Osteoblast (primary cell): ENCODE measurements at regions not wholly inside any gene's neighbourhood (a gene's known extent, or its start where the extent isn't known, plus 50 kb on each side); places are given as distances from the start of the nearest gene placed in this dataset.
"Not testable (repeated sequence)": the region's sequence is repeated elsewhere in the genome, so short reads cannot be mapped to it uniquely, and the experiment has no call there.

Experiments
- DNase-seq: peaks from one replicate; pipeline ENCODE4 v3.0.0; 2011; ENCODE audit warnings: low spot score, mixed read lengths; ENCODE audit not compliant: insufficient read length; ENCODE audit errors: missing footprints
- H2AFZ ChIP-seq: 2 replicates; pipeline ENCODE4 v1.6.0; 2011; ENCODE audit warnings: mild to moderate bottlenecking, low read length
- H3K27ac ChIP-seq: 2 replicates; pipeline ENCODE4 v1.5.1; 2011; ENCODE audit warnings: mild to moderate bottlenecking, low read depth, low read length, moderate library complexity
- H3K27me3 ChIP-seq: 2 replicates; pipeline ENCODE4 v1.6.0; 2012; ENCODE audit warnings: mild to moderate bottlenecking, control low read depth, inconsistent platforms, low read length, moderate library complexity; ENCODE audit not compliant: insufficient read depth
- H3K36me3 ChIP-seq: 2 replicates; pipeline ENCODE4 v1.5.1; 2011; ENCODE audit warnings: mild to moderate bottlenecking, low read length, control low read depth, moderate library complexity; ENCODE audit not compliant: insufficient read depth
- H3K4me1 ChIP-seq: 2 replicates; pipeline ENCODE4 v1.5.1; 2011; ENCODE audit warnings: mild to moderate bottlenecking, low read length, control low read depth, moderate library complexity; ENCODE audit not compliant: insufficient read depth
- H3K4me2 ChIP-seq: 2 replicates; pipeline ENCODE4 v1.6.0; 2011; ENCODE audit warnings: mild to moderate bottlenecking, low read length; ENCODE audit not compliant: insufficient read depth
- H3K4me3 ChIP-seq: fragments of 200-600 bp; sonication (generic); 3 replicates; pipeline ENCODE4 v1.5.1; 2012; ENCODE audit warnings: mild to moderate bottlenecking, low read length, inconsistent platforms; ENCODE audit not compliant: insufficient read depth
- H3K79me2 ChIP-seq: 2 replicates; pipeline ENCODE4 v1.6.0; 2012; ENCODE audit warnings: mild to moderate bottlenecking, low read length, control low read depth, inconsistent platforms; ENCODE audit not compliant: insufficient read depth
- H3K9me3 ChIP-seq: 2 replicates; pipeline ENCODE4 v1.5.1; 2011; ENCODE audit warnings: low read depth, low read length, control low read depth
- H4K20me1 ChIP-seq: 2 replicates; pipeline ENCODE4 v1.6.0; 2012; ENCODE audit warnings: mild to moderate bottlenecking, low read length, control low read depth; ENCODE audit not compliant: insufficient read depth
- CTCF ChIP-seq: IDR thresholded peaks from 2 replicates; pipeline ENCODE4 v1.5.1; 2011; ENCODE audit warnings: mild to moderate bottlenecking, low read depth, low read length, moderate library complexity; ENCODE audit errors: extremely low read depth

GRCh38 chr18:14949800-14950664, 202.1 kb downstream of the ANKRD30B start:
- Histone ChIP-seq H4K20me1 (no peaks in the 10 kb centered on the region), H3K9me3 (no peaks in the 10 kb centered on the region), H3K4me3 (no peak overlapping the region), H3K27me3 (no peaks in the 10 kb centered on the region), H3K36me3 (no peaks in the 10 kb centered on the region), H3K4me2 (no peak overlapping the region), H2AFZ (no peak overlapping the region), H3K27ac (no peak overlapping the region), H3K4me1 (no peaks in the 10 kb centered on the region), H3K79me2 (no peaks in the 10 kb centered on the region)
- no peak for TF ChIP-seq CTCF
- DNase-seq: no peak

DNA sequence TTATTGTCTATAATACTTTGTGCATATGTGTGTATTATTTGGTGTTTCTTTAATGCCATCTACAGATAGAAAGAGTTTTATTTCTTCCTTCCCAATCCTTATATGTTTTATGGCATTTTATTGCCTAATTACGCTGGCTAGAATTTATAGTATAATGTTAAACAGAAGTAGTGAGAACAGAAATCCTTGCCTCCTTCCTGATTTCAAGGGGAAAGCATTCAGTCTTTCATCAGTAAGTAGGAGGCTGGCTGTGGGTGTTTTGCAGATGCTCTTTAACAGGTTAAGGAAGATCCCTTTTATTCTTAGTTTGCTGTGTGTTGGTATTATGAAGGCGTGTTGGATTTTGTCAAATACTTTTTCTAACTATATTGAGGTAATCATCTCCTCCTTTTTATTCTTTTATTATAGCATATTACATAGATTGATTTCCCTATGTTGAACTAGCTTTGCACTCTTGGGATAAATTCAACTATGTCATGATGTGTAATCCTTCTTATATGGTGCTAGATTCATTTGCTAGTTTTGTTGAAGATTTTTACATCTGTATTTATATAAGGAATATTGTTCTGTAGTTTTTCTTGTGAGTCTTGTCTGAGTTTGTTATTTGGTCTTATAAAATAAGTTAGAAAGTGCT, 204.6 kb downstream of the ANKRD30B start:
- not testable (repeated sequence) for H3K9me3 ChIP-seq, H2AFZ ChIP-seq, H3K4me1 ChIP-seq

DNA sequence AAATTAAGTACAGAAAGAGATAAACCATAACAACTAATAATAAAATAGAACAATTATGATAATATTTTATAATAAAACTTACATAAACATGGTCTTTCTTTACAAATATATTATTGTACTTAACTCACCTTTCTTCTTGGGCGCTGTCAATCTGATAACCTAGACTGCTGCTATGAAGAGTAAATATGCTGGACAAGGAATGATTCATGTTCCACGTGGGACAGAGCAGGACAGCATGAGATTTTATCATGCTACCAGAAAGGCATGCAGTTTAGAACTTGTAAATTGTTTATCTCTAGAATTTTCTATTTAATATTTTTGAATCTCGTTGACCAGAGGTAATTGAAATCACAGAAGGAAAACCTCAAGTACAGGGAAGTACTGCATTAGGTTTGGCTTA, 210.7 kb downstream of the ANKRD30B start:
- peaks cover 7% of the 10 kb centered on the region for H3K4me1 ChIP-seq
- H3K27me3 ChIP-seq: no peaks in the 10 kb centered on the region
- H3K4me3 ChIP-seq: no peak overlapping the region
- H3K79me2 ChIP-seq: no peaks in the 10 kb centered on the region
- H3K27ac ChIP-seq: no peak overlapping the region
- no peak for DNase-seq
- H4K20me1 ChIP-seq: no peaks in the 10 kb centered on the region
- H3K9me3 ChIP-seq: no peaks in the 10 kb centered on the region
- H3K4me2 ChIP-seq: no peak overlapping the region
- no peak for TF ChIP-seq CTCF
- H2AFZ ChIP-seq: no peak overlapping the region
- no peaks in the 10 kb centered on the region for H3K36me3 ChIP-seq

More for the DNA sequence above, 204.6 kb downstream of the ANKRD30B start:
- DNase-seq, H3K27me3 ChIP-seq, H3K36me3 ChIP-seq, H3K4me2 ChIP-seq, H3K4me3 ChIP-seq, H3K27ac ChIP-seq, H4K20me1 ChIP-seq, H3K79me2 ChIP-seq: not testable (repeated sequence)

GRCh38 chr18:14959550-14959949, 211.6 kb downstream of the ANKRD30B start:
- Histone ChIP-seq H3K9me3 (no peaks in the 10 kb centered on the region), H4K20me1 (no peaks in the 10 kb centered on the region), H3K27me3 (no peaks in the 10 kb centered on the region), H3K4me3 (no peak overlapping the region), H3K79me2 (no peaks in the 10 kb centered on the region), H3K4me1 (peaks cover 7% of the 10 kb centered on the region), H3K4me2 (no peak overlapping the region), H3K36me3 (no peaks in the 10 kb centered on the region), H2AFZ (no peak overlapping the region), H3K27ac (no peak overlapping the region)
- no peak for TF ChIP-seq CTCF
- no peak for DNase-seq
